GM12878 (cell line): ENCODE measurements at regions not wholly inside any gene's neighbourhood (a gene's known extent, or its start where the extent isn't known, plus 50 kb on each side); places are given as distances from the start of the nearest gene placed in this dataset.

Source experiments
- BCL11A ChIP-seq: IDR thresholded peaks from 2 replicates; pipeline ENCODE4 v1.6.1; 2011; ENCODE audit warnings: low read depth, low read length
- BCL3 ChIP-seq: IDR thresholded peaks from 2 replicates; pipeline ENCODE4 v1.6.1; 2011; ENCODE audit warnings: borderline replicate concordance, low read depth, mild to moderate bottlenecking, moderate library complexity, low read length; ENCODE audit not compliant: insufficient read depth, poor library complexity, severe bottlenecking
- BCLAF1 ChIP-seq: fragments of 450-650 bp; IDR thresholded peaks from 2 replicates; pipeline ENCODE4 v1.6.1; 2017; ENCODE audit warnings: antibody characterized with exemption, mild to moderate bottlenecking, moderate library complexity
- DPF2 ChIP-seq: fragments of 450-650 bp; IDR thresholded peaks from 2 replicates; pipeline ENCODE4 v1.6.1; 2017; ENCODE audit warnings: mild to moderate bottlenecking
- HCFC1 ChIP-seq: fragments of 150-350 bp; IDR thresholded peaks from 2 replicates; pipeline ENCODE4 v1.6.1; 2014; ENCODE audit warnings: low read length
- IKZF1 ChIP-seq: fragments of 450-650 bp; conservative IDR thresholded peaks from 2 replicates; pipeline ENCODE4 v1.6.1; 2017; ENCODE audit warnings: antibody characterized with exemption, mild to moderate bottlenecking
- NRF1 ChIP-seq: conservative IDR thresholded peaks from 2 replicates; pipeline ENCODE4 v1.6.1; 2011; ENCODE audit warnings: mild to moderate bottlenecking, low read depth, low read length, improper control_type of control experiment
- SREBF1 ChIP-seq: IDR thresholded peaks from 2 replicates; pipeline ENCODE4 v1.6.1; 2012; ENCODE audit warnings: mild to moderate bottlenecking, low read length
- ZNF592 ChIP-seq: fragments of 450-650 bp; IDR thresholded peaks from 2 replicates; pipeline ENCODE4 v1.6.1; 2017; ENCODE audit warnings: mild to moderate bottlenecking, moderate library complexity

- TF ChIP-seq HCFC1 (no peak), SREBF1 (no peak), BCLAF1 (no peak), IKZF1 (no peak), BCL3 (no peak), ZNF592 (no peak), NRF1 (no peak), BCL11A (no peak), DPF2 (no peak)
Measured at GRCh38 chr20:40844332-40844731, 155.3 kb upstream of the MAFB start (continued).
